ENCODE measurements at regions not wholly inside any gene's neighbourhood (a gene's known extent, or its start where the extent isn't known, plus 50 kb on each side); places are given as distances from the start of the nearest gene placed in this dataset.
"Not testable (repeated sequence)": the region's sequence is repeated elsewhere in the genome, so short reads cannot be mapped to it uniquely, and the experiment has no call there.

GRCh38 chr12:131323879-131324278 lies 370.2 kb downstream of the ADGRD1 start:
- H3K27ac ChIP-seq (replicated peaks), result no peak overlapping the region
- DNase-seq (ENCODE audit: low read depth in 1 of 2, low spot score in 1 of 2), result no peak
- no peaks in the 10 kb centered on the region for H3K27me3 ChIP-seq (ENCODE audit: insufficient read depth, poor library complexity, severe bottlenecking)
- H3K4me3 ChIP-seq (replicated peaks; ENCODE audit: insufficient read depth, low read length), result no peak overlapping the region
- TF ChIP-seq POLR2AphosphoS5 (IDR thresholded peaks at IDR 0.05; ENCODE audit: low read depth) (no peak), GABPA (IDR thresholded peaks at IDR 0.05; ENCODE audit: low read depth) (no peak), CTCF (IDR thresholded peaks at IDR 0.05; ENCODE audit: insufficient read depth, low read length) (no peak), REST (IDR thresholded peaks at IDR 0.05; ENCODE audit: insufficient replicate concordance, low read depth) (no peak), SPI1 (IDR thresholded peaks at IDR 0.05; ENCODE audit: borderline replicate concordance, low read depth) (no peak)

DNA sequence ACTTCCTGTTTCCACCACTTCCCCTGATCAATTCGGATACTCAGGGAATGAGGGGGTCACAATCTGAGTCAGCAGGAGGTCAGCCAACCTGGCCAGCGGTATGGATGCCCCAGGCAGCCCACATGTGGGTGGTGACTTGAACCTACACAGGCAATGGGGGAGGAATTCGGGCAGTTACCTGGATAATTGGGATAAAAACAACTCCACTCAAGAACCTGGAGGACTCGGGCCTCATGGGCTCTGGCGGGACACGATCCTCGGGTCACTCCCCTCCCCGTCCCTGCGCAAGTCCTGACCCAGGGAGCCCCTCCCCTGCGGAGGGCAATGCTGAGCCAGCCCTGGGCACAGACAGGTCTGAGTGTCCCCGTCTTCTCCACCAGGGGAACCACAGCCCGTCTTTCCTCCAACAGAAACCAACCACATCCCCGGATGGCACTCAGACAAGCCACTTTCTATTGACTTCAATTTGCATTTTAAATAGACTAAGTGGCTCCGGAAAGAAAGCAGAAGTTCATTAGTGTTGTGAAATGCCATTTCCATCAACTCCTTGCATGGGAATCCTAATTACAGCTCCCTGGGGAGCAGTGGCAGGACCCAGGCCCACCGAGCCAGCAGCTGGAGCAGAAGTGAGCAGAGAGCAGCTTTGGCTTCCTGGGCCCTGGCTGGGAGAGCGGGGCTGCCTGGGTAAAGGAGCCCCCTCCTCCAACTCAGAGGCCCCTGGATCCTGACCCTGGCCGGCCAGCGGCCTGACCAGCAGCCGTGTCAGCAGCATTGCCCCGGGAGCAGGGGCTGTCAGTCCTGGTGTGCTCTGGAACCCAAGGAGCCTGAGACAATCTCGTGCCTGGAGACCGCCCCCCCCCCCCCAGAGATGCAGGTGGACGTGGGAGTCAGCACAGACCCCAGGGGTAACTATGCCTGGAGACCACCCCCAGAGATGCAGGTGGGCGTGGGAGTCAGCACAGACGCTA lies 374.1 kb downstream of the ADGRD1 start:
- DNase-seq (ENCODE audit: low read depth in 1 of 2, low spot score in 1 of 2), result no peak
- Histone ChIP-seq H3K4me3 (replicated peaks; ENCODE audit: insufficient read depth, low read length) (no peak overlapping the region), H3K27ac (replicated peaks) (no peak overlapping the region), H3K27me3 (ENCODE audit: insufficient read depth, poor library complexity, severe bottlenecking) (no peaks in the 10 kb centered on the region)
- TF ChIP-seq POLR2AphosphoS5 (IDR thresholded peaks at IDR 0.05; ENCODE audit: low read depth) (no peak), REST (IDR thresholded peaks at IDR 0.05; ENCODE audit: insufficient replicate concordance, low read depth) (no peak), GABPA (IDR thresholded peaks at IDR 0.05; ENCODE audit: low read depth) (no peak), SPI1 (IDR thresholded peaks at IDR 0.05; ENCODE audit: borderline replicate concordance, low read depth) (no peak), CTCF (IDR thresholded peaks at IDR 0.05; ENCODE audit: insufficient read depth, low read length) (no peak)

DNA sequence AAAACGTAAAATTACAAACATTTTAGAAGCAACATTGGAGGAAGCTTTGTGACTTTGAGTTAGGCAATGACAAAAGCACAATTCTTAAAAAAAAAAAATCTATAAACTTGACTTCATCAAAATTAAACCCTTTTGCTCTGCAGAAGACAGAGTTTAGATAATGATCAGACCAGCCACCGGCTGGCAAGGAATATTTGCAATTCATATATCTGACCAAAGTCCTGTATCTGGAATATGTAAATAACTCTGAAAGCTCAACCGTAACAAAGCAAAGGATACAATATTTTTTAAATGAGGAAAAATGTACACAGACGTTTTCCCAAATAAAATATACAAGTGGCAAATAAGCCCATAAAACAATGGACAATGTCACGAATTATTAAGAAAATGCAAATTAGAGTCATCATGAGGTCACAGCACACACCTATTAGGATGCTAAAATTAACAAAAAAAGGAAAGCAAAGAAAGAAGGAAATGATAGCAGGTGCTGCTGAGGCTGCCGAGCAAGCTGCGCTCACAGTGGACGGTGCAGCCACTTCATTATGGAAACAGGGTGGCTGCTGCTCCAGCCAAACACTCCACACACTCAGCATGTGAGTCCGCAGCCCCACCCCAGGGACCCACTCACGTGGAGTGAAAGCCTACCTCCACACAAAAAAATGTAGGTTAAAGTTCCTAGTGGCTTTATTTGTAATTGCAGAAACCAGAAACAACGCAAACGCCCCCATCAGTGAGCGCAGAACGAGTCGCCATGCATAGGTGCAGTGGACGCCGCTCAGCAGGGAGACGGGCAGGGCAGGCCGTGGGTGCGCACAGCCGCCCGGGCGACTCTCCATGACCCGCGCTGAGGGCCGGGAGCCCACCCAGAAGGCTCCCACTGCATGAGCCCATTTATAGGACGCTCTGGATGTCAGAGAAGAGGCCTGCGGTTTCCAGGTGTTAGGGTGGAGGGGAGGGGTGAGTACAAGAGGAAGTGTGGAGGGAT lies 375.4 kb downstream of the ADGRD1 start:
- H3K4me3 ChIP-seq (replicated peaks; ENCODE audit: insufficient read depth, low read length); DNase-seq (ENCODE audit: low read depth in 1 of 2, low spot score in 1 of 2); H3K27ac ChIP-seq (replicated peaks); H3K27me3 ChIP-seq (ENCODE audit: insufficient read depth, poor library complexity, severe bottlenecking): not testable (repeated sequence)
